NOMO-1 treated with dmso at 0.1 percent for 144 hours (cell line): ENCODE measurements at regions not wholly inside any gene's neighbourhood (a gene's known extent, or its start where the extent isn't known, plus 50 kb on each side); places are given as distances from the start of the nearest gene placed in this dataset.
A peak's percentile ranks its signal among the peaks of the same experiment; 100 is the strongest.

ENCODE experiments used
- DNase-seq: peaks from one replicate; lab custom pipeline; 2025; ENCODE audit not compliant: unreplicated experiment; lab: John Stamatoyannopoulos, UW

DNA sequence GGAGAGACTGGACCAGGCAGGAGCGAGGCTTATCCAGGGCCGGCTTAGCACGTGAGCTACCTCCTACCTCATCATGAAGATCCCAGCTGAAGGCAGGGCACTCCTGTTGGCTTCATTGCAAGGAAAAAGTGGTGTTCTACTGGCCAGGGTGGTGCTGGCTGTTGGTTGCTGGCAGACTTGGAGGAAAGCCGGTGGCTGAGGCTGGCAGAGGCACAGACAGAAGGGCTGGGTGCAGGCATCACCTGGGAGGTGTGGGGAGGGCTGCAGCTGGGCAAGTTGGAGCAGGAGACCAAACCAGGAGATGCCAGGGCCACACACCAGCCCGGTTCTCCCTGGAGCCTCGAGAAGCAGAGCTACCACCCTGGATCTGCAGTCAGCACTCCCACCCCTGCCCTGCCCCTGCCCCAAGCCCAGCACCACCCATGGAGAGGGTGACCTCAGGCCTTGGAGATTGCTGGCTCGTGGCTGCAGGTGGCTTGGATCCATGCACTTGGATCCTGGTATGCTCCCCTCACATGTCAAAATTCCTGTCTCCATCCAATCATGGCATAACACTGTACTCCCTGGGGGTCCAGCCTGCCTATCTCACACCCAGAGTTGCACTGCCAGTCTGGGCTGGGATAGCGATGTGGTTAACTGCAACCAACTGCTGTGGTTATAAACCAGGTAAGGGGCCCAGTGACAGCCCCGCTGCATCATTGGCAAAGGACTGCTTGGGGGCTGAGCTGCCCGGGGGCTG lies 49.7 kb downstream of the GLI2 start:
- DNase-seq = no peak

DNA sequence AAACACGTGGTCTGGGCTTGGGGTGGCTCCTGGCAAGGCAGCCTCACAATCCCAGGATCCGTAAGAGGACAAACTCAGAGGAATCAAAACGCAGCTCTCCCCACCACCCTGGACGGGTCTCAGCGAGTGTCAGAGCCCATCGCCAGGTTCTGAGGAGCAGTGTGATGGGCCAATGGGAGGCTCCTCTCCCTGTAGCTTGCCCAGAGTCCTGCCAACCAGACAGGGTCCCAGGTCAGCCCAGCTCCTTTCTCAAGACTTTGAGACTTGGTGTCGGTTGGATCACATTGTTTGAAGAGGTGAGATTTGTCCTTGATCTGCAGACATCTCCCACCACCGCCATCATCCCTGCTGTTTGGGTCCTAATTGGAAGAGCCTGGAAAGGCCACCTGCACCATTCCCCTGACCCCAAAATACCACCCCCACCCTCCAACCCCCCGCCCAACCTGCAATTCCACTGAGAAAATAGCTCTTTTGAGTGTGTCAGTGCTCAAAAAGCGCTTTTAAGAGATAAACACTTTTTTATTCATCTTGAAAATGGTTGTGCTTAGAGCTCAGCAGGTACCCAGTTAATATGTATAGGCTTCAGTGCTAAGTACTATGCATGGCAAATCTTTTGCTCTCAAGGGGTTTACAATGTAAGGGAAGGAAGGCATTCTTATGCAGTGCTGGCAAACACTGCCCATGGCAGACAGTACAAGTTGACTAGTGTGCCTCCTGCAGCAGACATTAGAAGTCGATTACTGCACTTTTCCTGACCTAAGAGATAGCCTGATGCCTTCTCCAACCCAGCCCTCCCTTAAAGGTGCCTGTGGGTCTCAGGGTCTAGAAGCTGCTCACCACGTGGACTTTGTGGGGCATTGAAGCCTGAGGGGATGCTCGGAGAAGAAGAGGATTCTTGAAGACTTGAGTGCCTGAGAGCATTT lies 50.6 kb downstream of the GLI2 start:
- no peak for DNase-seq

DNA sequence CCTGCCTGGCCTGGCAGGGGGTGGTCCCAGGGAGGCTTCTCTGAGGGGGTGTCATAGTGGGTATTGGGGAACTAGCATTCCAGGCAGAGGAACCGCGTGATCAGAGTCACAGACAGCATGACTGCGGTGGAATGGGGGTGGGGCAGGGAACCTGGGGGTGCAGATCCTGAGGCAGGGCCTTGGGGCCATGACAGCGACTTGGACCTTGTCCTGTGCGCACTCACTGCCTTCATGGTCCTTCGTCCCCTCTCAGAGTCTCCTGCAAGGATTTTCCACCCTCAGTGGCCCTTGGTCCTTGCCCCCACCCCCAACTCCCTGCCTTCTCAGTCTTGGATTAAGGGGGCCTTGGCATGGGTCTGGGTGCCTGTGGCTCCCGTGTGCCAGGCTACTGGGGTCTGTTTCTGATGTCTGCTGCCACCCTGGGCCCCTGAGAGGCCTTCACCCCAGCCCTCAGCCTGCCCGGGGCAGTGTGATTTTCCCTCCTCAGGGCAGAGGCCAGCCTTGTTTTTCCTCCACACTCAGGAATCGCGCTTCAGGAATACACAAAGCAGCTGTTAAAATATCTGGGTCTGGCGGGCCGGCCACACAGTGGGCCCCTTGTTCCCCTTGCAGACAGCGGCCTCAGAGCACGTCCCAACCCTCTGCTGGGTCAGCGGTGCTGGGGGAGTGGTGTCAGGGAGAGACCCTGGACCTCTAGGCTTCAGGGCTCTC lies 51.6 kb downstream of the GLI2 start:
- DNase-seq = no peak

DNA sequence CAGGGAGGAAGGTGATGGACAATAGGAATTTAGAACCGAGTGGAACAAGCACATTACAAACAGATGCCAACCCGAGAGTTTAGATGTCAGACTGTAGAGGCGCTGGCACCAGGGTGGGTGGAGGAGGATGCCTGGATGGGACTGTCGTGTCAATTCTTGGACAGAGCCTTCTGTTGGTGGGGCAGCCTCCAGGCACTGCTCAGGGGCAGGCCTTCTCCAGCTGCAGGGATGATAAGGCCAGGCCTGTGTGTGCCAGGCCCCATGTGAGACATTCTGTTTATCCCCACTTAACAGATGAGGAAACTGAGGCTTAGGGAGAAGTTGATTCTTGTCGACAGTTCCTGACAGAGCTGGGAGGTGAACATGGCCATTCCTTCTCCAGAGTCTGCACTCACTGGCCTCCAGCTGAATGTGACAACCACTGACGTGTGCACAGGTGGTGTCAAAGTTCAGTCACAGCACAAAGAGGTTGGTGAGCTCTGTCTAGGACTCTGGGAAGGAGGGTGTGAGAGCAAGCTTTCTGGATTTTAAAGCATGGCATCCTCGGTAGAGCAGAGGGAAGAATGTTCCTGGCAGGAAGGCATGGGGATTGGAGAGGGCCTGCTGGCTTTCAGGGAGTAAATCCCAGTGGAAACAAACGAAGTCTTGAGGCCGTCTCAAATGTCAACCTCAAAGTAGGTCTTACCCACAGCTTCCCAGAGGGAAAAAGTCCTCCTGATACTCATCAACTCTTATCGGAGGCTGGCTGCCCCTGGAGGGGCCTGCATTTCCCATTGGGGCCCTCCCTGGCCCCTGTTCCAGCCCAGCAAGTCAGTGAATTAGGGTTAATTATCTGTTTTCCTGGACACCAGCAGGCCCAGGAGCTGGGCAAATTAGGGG lies 52.4 kb downstream of the GLI2 start:
- no peak for DNase-seq

DNA sequence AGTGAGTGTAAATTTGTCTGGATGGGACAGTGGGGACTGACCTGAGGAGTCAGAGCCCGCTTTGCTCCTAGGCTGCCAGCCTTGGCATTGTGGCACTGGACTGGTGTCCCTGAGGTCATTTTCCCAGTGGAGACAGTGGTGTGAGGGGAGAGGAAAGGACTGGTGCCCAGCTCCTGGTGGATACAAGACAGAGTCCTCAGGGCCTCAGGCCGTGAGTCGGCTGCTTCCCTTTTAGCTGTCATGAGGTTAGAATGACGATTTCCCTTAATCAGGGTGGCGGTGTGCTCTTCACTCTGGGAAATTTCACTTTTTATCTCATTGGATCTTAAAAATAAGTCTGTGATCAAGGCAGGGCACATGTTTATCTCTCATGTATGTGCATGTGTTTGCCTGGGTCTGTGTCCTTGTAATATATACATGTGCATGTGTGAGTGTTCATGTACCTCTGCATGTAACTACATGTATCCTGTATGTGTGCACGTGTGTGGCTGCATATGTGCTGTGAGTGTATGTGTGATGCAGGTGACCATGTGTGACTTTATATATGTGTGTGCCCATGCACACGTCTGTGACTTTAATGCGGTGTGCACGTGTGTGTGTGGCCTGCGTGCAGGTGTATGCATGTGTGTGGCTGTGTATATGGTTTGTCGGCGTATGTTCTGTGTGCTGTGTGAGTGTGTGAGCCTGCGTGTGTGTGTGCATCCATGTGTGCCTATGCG lies 55.7 kb downstream of the GLI2 start:
- DNase-seq = no peak

GRCh38 chr2:120791962-120792297 lies 56.3 kb downstream of the GLI2 start:
- DNase-seq = no peak

- peak; percentile 97 for DNase-seq
Observed at GRCh38 chr2:120793682-120794403, 58.2 kb downstream of the GLI2 start.

- DNase-seq = no peak
Observed at GRCh38 chr2:120794716-120795115, 59.0 kb downstream of the GLI2 start.

DNA sequence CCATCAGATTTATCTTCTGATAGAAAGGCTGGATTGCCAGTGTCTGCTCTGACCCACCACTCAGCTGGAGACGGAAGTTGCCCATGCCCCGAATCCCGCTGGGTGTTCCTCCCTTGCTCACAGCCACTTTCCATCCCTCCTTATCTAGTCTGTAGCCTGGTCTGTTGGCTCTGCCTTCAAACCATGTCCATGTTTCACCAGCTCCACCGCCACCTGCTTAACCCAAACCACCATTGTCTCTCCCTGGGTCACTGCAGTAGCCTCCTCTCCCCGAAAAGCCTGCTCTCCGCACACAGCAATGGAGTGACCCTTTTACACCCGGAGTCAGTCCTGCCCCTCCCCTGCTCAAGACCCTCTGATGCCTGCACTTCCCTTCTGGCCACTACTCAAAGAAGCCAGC lies 60.4 kb downstream of the GLI2 start:
- no peak for DNase-seq

DNA sequence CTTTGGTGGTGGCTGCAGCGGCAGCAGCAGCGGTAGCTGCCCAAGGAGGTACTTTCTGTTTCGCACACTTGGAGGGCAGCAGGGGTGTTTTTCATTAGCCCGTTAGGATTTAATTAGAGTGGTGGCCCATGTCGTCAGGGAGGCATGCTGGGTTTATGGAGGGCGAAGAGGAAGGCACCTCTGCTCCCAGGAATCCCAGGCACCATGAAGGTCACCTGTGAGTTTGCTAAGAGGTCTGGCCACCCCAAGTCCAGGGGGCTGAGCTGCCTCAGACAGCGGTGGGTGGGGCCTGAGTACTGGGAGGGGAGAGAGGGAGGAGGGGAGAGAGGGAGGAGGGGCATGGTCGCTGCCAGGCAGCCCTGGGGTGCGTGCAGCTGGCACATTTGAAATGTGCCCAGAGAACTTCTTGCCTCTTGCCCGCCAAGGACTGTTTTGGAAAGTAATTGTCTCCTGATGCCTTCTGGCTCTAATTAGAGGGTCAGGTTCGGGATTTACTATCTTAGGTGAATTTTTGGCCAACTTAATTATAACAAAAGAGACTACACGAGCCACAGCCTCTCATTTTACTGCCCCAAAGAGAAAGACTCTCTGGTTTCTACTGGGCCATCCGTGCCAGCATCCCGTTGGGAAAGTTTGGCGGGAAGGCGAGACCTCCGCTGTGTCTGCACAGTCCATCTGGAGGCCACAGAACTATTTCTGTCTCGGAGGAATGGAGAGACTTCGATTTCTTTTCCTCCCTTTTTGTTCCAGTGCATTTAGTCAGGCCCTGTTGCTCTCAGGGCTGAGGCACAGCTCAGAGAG lies 62.0 kb downstream of the GLI2 start:
- no peak for DNase-seq

- DNase-seq = peak; percentile 92
Observed at GRCh38 chr2:120798567-120799247, 63.0 kb downstream of the GLI2 start.

DNA sequence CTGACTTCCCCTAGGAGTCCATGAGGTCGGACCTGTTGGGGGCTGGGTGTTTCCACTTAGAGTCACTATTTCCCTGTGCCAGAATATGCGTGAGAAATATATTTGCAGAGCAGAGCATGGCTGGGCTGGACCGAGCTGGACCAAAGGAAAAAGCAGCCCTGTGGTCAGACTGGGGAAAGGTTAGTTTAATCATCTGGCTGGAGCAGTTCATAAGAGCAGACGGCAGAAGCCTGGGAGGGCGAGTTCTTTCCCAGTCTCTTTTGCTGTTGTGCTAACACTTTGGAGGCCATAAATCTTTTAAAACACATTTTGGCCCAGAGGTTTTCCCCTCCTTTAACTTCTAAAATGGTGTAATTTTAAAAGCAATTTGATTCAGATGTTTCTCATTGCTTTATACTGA lies 66.5 kb downstream of the GLI2 start:
- DNase-seq = no peak

DNA sequence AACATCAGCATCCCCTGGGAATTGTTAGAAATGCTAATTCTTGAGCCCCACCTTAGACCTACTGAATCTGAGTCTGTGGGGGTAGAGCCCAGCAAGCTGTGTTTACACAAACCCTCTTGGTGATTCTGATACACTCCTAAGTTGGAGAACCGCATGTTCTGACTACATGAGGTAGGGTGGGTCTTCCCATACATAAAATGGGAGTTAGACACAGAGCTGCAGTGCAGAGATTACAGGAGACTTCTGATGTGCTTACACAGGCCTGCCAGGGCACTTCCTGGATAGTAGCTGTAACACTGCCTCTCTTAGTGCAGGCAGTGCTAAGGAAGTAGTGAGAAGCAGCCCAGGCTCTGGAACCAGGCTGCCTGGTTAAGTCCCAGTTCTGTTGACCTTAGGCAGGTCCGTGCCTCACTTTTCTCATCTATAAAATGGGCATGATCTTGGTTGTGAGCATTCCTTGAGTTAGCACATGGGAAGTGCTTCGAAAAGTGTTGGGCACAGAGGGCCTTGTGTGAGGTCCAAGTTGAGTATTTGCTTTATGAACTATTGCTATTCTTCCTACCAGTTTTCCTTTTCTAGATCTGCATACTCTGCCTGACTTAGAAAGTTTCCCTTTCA lies 67.3 kb downstream of the GLI2 start:
- DNase-seq = peak; percentile 26

- DNase-seq = no peak
Observed at GRCh38 chr2:120803764-120804335, 68.2 kb downstream of the GLI2 start.

GRCh38 chr2:120804459-120804858 lies 68.8 kb downstream of the GLI2 start:
- no peak for DNase-seq

DNA sequence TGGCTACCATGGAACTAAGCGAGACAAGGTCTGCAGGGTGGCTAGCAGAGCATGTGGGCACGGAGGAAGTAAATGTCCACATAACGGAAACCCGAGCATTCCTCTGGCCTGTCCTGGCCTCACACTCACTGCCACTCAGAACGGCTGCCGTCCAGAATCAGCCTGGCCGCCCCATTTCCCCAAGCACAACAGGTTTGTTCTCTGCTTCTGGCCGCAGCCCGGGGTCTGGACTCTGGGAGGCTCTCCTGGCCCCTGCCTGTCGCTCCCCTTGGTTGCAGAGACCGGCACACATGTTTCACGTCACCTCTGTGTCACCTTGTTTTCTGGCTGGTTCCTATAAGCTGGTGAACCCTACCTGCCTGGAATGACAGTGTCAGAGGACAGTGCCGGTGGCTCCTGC lies 69.3 kb downstream of the GLI2 start:
- DNase-seq = no peak

DNA sequence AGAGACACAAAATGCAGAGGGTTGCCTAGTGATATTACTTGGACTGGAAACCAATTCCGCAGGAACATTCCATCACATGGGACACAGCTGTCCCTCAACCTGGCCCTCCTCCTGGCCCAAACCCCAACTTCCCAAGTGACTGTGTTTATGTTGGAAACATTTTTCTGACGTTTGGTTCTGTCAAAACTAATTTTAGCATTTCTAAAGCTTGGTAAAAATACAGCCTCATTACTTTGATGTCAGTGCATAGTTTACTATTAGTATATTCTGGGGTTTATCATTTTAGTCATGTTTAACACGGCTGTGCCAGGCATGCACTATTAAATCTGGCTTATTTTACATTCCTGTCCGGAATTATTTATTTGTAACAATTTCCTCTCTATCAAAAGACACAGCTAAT lies 69.9 kb downstream of the GLI2 start:
- DNase-seq = no peak
